Thoracic aorta (tissue), 2 donors: ENCODE measurements at regions not wholly inside any gene's neighbourhood (a gene's known extent, or its start where the extent isn't known, plus 50 kb on each side); places are given as distances from the start of the nearest gene placed in this dataset.
A peak's percentile ranks its signal among the peaks of the same experiment; 100 is the strongest.

Source experiments
- ATAC-seq: fragments of 150-250 bp; one replicate; pipeline ENCODE4 v1.8.0; 2017; ENCODE audit warnings: low read depth; ENCODE audit not compliant: insufficient number of reproducible peaks, low FRiP score
- DNase-seq: peaks from one replicate; pipeline ENCODE4 v3.0.0-alpha.2; 2020; ENCODE audit warnings: low spot score
- H3K27ac ChIP-seq, 2 donors: fragments of 200-600 bp; sonication (generic); 1 replicate in 1 of 2; 2 replicates in 1 of 2; pipeline ENCODE4 v1.5.1; 2016; ENCODE audit warnings: mild to moderate bottlenecking in 2 of 2, moderate library complexity in 2 of 2
- H3K27me3 ChIP-seq: fragments of 200-600 bp; sonication (generic); replicated peaks from 2 replicates; pipeline ENCODE4 v1.6.0; 2016; ENCODE audit warnings: mild to moderate bottlenecking; ENCODE audit not compliant: insufficient read depth
- H3K36me3 ChIP-seq: fragments of 200-600 bp; sonication (generic); one replicate; pipeline ENCODE4 v1.5.1; 2016
- H3K4me1 ChIP-seq, 2 donors: fragments of 200-600 bp; sonication (generic); 1 replicate in 1 of 2; 2 replicates in 1 of 2; pipeline versions ENCODE4 v1.5.1 to v1.6.0; 2016; ENCODE audit warnings: low read depth in 2 of 2, mild to moderate bottlenecking in 1 of 2; ENCODE audit not compliant: control insufficient read depth in 1 of 2
- H3K4me3 ChIP-seq: fragments of 200-600 bp; sonication (generic); 2 replicates; pipeline ENCODE4 v1.5.1; 2016; ENCODE audit warnings: mild to moderate bottlenecking
- H3K9me3 ChIP-seq: fragments of 200-600 bp; sonication (generic); 2 replicates; pipeline ENCODE4 v1.5.1; 2016
- TF ChIP-seq, protein P1 (sequence below): fragments of 200-600 bp; sonication (generic); IDR thresholded peaks from one replicate; pipeline ENCODE4 v1.5.1; 2019; ENCODE audit warnings: antibody characterized with exemption

DNA sequence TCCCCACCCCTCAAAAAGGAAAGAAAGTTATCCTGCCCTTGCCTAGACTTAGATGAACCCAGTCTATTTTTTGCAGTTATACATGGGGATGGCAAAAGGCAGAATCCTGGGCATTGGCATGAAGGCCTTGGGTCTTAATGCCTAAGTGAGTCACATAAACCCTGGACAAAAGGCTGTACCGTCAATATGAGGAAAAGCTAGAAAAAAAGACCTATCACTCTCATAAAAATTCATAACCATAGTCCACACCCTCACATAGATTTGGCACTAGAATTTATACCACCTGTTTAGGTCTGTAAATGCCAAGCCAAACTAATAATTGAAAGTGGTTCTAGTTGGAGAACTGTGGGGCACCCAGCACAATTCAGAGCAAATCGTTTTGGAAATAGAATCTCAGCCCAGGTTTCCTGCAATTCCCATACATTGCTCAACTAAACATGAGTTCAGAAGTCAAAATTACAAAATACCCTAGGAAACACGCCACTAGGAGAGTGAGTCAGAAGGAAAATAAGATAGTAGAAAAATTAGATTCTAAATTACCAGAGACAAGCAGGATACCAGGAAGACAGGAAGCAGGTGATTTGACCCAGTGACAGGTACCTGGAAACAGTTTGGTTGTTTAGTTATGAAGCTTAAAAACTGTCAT is 70.4 kb upstream of the FUCA2 start:
- Histone ChIP-seq H3K27ac (peak overlapping the region in 1 of 2 donors; percentile 39), H3K27me3 (no peaks in the 10 kb centered on the region), H3K9me3 (no peaks in the 10 kb centered on the region), H3K4me1 (peaks cover 9 to 26% of the 10 kb centered on the region in 2 donors), H3K36me3 (no peaks in the 10 kb centered on the region), H3K4me3 (no peak overlapping the region)
- DNase-seq = no peak
- no peak for ATAC-seq
- TF ChIP-seq, protein P1, sequence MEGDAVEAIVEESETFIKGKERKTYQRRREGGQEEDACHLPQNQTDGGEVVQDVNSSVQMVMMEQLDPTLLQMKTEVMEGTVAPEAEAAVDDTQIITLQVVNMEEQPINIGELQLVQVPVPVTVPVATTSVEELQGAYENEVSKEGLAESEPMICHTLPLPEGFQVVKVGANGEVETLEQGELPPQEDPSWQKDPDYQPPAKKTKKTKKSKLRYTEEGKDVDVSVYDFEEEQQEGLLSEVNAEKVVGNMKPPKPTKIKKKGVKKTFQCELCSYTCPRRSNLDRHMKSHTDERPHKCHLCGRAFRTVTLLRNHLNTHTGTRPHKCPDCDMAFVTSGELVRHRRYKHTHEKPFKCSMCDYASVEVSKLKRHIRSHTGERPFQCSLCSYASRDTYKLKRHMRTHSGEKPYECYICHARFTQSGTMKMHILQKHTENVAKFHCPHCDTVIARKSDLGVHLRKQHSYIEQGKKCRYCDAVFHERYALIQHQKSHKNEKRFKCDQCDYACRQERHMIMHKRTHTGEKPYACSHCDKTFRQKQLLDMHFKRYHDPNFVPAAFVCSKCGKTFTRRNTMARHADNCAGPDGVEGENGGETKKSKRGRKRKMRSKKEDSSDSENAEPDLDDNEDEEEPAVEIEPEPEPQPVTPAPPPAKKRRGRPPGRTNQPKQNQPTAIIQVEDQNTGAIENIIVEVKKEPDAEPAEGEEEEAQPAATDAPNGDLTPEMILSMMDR = no peak

DNA sequence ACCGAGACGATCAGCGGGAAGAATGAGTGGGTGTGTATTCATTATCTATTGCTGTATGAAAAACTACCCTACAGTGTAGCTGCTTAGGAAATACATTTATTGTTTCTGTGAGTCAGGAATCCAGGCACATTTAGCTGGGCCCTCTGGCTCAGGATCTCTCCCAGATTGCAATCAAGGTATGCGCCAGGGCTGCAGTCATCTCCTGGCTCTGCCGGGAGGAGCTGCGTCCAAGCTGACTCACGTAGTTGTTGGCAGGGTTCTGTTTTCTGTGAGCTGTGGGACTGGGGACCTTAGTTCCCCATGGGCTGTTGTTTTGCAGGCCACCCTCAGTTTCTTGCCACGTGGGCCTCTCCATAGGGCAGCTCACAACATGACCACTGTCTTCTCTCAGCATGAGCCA is 68.2 kb upstream of the FUCA2 start:
- peak overlapping the region in 1 of 2 donors; percentile 47 for H3K27ac ChIP-seq
- peak; percentile 73 for ATAC-seq

DNA sequence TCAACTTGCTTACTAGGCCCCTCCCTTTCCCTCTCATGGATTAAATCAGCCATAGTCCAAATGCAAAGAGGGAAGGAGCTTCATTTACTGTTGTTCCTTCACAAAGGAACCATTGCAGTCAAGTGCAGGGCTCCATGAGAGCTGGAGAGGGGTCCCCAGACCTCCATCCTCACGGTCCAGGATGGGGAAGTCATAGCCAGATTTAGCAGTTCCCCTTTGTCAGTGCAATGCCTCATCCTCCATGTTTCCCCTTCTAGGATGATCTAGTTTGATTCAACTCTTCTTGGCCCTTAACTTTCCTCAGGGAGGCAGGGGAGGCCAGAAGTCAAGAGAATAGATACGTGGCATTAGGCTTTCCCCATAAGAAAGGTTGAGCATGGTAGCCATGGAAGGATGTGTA is 66.5 kb upstream of the FUCA2 start:
- Histone ChIP-seq H3K27me3 (no peaks in the 10 kb centered on the region), H3K9me3 (no peaks in the 10 kb centered on the region), H3K36me3 (no peaks in the 10 kb centered on the region), H3K27ac (no peak overlapping the region), H3K4me3 (no peak overlapping the region), H3K4me1 (peaks cover 9 to 26% of the 10 kb centered on the region in 2 donors)
- ATAC-seq (no peak), DNase-seq (no peak)
- TF ChIP-seq, protein P1 = no peak

More for the DNA sequence above, 68.2 kb upstream of the FUCA2 start:
- Histone ChIP-seq H3K27me3 (no peaks in the 10 kb centered on the region), H3K9me3 (no peaks in the 10 kb centered on the region), H3K4me1 (peaks cover 9 to 26% of the 10 kb centered on the region in 2 donors), H3K4me3 (no peak overlapping the region), H3K36me3 (no peaks in the 10 kb centered on the region)
- DNase-seq = peak; percentile 49
- TF ChIP-seq, protein P1 = no peak

DNA sequence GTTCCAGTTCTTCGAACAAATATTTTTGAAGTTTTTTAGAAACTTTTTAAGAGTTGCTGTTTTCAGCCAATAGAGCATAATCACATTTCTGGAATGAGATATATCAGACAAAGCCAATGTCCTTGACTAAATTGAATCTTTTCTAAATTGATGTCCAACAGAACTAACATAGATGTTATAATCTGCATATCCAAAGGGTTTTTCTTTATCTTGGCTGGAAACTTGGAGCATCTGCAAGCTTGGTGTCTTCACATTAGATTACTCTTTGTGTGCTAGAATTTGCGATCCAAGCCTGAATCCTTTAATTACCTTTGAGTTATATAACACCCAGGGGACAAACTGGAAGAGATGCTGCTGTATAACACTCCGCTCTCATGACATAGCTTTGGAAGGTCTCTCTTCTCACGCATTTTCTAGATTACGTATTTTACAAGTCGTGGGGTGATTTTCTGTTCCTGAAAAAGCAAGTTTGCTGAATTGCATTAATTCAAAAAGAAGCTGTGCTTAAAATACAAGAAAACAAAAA is 64.4 kb upstream of the FUCA2 start:
- Histone ChIP-seq H3K27me3 (no peaks in the 10 kb centered on the region), H3K27ac (no peak overlapping the region), H3K4me1 (peaks cover 3 to 18% of the 10 kb centered on the region in 2 donors), H3K9me3 (no peaks in the 10 kb centered on the region), H3K4me3 (no peak overlapping the region), H3K36me3 (no peaks in the 10 kb centered on the region)
- DNase-seq = no peak
- TF ChIP-seq, protein P1 = no peak
- no peak for ATAC-seq

DNA sequence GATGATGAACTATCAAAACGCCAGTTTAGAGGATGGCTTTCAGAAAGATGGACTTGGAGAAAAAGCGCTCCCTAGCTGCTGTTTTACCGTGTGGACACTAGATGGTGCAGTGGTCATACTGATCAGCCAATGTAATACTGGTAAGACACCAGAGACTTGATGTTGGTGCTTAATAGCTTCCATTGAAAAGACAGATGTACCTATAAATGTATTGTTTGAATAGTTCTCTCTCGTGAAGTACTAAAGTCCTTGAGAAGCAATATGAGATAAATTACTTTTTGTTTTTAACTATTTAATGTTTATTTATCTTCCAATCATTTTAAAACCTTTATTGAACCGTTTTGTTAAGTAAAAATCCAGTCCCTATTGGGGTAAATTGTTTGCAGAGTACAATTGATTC is 63.9 kb upstream of the FUCA2 start:
- TF ChIP-seq, protein P1 = peak; percentile 87
- no peak for DNase-seq
- no peak overlapping the region for H3K27ac ChIP-seq
- no peaks in the 10 kb centered on the region for H3K9me3 ChIP-seq
- ATAC-seq = no peak
- H3K4me3 ChIP-seq = no peak overlapping the region
- no peaks in the 10 kb centered on the region for H3K36me3 ChIP-seq
- peaks cover 3 to 18% of the 10 kb centered on the region in 2 donors for H3K4me1 ChIP-seq
- no peaks in the 10 kb centered on the region for H3K27me3 ChIP-seq
